Fibroblast of mammary gland (primary cell): ENCODE measurements at regions not wholly inside any gene's neighbourhood (a gene's known extent, or its start where the extent isn't known, plus 50 kb on each side); places are given as distances from the start of the nearest gene placed in this dataset.

Experiments
- DNase-seq: peaks from one replicate; pipeline ENCODE4 v3.0.0-alpha.2; 2010; ENCODE audit warnings: low read depth
- H3K4me3 ChIP-seq: 2 replicates; pipeline ENCODE4 v1.5.1; 2011; ENCODE audit warnings: low read depth, mild to moderate bottlenecking, low read length, moderate library complexity; ENCODE audit not compliant: control insufficient read depth
- TF ChIP-seq, protein P1 (sequence below): conservative IDR thresholded peaks from 2 replicates; pipeline ENCODE4 v1.5.1; 2011; ENCODE audit warnings: low read depth, low read length, inconsistent platforms; ENCODE audit not compliant: control insufficient read depth, insufficient read depth

DNA sequence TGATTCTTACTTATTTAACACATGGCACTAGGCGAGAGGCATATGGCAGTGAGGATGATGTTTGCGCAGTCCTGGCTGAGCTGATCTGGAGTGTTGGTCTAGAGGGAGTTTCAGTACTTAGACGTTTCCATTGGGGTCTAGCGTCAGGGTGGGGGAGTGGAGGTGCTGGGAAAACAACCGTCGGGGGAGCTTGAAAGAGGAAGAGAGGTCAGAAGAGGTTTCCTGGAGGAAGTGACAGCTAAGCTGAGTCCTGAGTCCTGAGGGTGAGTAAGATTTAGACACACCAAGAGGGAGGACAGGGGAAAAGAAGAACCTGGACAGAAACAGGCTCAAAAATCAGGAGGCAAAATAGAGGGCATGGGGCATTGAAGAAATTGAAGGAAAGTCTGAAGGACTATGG, 81.4 kb downstream of the ALOX5AP start:
- H3K4me3 ChIP-seq: no peak overlapping the region
- TF ChIP-seq, protein P1, sequence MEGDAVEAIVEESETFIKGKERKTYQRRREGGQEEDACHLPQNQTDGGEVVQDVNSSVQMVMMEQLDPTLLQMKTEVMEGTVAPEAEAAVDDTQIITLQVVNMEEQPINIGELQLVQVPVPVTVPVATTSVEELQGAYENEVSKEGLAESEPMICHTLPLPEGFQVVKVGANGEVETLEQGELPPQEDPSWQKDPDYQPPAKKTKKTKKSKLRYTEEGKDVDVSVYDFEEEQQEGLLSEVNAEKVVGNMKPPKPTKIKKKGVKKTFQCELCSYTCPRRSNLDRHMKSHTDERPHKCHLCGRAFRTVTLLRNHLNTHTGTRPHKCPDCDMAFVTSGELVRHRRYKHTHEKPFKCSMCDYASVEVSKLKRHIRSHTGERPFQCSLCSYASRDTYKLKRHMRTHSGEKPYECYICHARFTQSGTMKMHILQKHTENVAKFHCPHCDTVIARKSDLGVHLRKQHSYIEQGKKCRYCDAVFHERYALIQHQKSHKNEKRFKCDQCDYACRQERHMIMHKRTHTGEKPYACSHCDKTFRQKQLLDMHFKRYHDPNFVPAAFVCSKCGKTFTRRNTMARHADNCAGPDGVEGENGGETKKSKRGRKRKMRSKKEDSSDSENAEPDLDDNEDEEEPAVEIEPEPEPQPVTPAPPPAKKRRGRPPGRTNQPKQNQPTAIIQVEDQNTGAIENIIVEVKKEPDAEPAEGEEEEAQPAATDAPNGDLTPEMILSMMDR: no peak
- DNase-seq: no peak

DNA sequence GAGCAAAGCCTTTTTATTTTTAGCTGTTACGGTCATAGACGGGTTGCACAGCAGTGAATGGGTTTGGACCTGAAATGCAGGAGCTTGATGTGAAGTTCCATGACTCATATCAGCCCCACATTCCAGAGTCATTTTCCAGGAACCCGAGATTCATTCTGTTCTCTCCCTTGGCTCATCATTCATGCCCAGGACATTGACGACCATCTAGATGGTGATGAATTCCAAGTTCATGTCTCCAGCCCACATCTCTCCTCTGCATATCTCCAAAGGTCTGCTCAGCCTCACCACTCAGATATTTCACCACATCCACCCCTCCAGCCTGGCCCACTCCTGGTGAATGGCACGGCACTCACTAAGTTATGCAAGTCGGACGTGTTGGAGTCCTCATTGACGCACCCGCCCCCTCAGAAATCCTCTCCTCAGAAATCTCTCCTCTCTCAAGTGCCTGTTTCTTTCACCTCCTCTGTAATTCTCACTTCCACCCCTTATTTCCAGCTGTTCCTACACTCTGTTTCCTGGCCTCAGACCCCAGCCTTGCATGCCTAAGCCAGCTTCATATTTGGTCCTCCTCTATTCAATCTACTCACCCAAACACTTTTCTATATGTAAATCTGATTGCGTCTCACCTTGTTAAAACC, 83.1 kb downstream of the ALOX5AP start:
- peak; percentile 96 for DNase-seq
- no peak overlapping the region for H3K4me3 ChIP-seq
- TF ChIP-seq, protein P1: no peak

DNA sequence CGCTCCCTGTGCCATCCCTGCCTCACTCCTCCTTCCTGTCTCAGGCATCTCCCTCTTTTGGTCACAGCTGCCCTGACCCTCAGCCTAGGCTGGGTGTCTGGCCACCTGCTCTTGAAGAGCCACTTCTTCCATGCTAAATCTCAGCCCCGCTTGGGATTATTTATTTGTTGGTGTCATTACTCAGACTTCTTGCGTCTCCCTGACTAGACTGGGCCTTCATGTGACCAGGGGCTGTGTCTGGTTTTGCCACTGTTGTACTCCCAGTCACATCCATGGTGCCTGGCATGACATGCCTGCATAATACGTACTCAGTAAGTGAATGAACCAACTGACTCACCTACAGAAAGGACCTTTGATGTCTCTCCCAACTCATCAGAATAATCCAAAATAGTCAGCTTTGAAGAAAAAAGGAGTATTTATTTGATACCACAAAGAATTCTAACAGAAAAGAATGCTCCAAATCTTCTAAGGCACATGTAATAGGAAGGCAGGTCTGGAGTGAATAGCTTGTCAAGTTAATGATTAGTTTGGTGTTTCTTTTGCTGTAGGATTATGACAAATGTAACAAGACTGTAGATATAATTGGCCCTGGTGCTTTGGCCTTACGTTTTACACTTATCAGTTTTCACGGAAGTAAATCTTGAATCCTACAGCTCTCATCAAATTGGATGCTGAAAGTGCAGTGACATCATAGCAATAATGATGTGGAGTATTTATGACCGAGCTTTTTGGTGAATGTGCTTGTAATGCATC, 84.0 kb downstream of the ALOX5AP start:
- H3K4me3 ChIP-seq: no peak overlapping the region
- TF ChIP-seq, protein P1: no peak
- no peak for DNase-seq

DNA sequence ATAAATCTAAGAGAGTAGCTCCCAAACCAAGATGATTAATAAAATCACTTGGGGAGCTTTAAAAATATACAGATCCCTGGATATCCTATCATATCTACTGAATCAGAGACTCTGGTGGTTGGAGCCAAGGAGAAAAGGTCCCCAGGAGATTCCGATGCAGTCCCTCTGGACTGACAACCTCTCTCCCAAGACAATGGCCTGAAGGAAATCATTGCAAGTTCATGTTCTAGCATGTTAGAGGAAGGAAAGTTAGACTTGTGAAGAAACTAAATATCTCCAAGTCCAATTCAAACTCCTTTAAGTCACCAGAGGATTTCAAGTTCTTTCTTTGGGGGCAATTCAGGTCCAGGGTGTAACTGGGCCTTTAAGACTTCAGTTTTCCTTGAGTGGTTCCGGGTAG, 84.7 kb upstream of the MEDAG start:
- TF ChIP-seq, protein P1: no peak
- DNase-seq: no peak
- no peak overlapping the region for H3K4me3 ChIP-seq

DNA sequence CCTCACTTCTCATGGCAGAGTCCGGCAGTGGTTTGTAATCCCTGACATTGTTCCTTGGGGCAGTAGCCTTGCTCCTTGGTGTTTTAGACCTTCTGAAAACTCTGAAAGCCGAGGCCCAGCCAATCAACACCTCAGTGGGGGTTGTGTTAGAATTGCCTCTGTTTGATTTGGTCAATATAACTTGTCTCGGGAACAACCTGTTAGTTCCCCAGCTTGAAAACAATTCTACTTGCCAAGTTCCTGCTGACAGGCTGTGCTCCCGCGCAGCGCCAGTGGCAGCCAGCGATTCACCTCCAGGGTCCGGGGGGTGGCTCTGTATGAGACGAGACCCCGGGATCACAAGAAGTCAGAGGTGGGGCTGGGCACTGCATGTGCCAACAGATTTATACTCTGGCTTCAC, 81.4 kb upstream of the MEDAG start:
- no peak overlapping the region for H3K4me3 ChIP-seq
- TF ChIP-seq, protein P1: no peak
- no peak for DNase-seq

DNA sequence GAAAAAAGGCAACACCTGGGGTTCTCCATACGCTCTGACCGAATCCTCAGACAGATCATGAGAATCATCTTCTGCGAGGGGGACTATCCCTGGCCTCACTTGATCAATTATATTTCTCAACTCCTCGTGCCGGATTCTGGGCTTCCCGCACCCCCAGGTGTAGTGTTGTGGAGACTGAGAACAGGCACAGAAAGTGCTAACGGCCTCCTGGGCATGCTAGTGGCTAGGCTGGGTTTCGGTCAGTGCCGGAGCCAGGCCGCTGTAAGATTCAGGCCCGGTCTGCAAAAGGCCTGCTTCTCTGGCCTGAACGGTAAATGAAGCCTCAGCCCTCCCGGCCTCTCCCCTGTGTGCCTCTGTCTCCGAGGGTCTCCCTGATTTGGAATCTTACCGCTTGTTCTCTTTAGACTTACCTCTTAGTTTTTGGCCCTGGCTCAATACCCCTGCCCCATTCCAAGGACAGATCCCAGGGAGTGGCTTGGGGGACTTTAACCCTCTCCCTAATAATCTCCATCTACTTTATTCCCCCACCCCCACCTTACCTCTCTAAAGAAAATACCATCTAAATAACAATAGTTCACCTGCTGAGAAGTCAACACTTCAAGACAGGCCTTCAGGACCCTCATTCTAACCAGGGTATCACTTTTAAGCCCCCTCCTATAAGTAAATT, 79.0 kb upstream of the MEDAG start:
- no peak for DNase-seq
- no peak overlapping the region for H3K4me3 ChIP-seq
- TF ChIP-seq, protein P1: no peak
